ENCODE measurements at regions not wholly inside any gene's neighbourhood (a gene's known extent, or its start where the extent isn't known, plus 50 kb on each side); places are given as distances from the start of the nearest gene placed in this dataset.
"Not testable (repeated sequence)": the region's sequence is repeated elsewhere in the genome, so short reads cannot be mapped to it uniquely, and the experiment has no call there.

DNA sequence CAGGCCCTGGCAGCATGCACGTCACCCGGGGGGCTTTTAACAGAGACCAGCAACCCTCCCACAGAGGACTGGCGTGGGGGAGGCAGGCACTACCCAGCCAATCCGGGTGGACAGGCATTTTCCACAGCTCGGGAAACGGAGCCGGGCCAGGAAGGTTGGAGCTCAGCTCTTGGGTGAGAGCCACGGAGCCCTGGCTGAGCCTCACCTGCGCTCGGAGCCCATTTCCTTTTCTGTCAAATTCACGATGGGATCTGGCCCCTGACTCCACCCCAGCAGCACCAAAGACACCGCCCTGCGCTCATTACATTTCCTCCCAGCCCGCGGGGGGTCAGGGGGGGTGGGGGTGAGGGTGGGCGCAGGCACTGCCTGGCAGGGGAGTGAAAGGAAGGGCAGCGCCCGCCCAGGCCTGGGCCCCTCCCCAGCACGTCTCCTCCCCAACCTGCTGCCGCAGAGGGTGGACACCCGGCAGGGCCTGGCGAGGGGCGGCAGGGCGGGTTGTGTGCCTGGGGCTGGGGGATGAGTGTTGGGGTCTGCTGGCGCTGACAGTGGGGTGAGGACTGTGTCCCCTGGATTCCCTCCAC is 145.4 kb downstream of the LAT start:
- H3K27ac Mint-ChIP-seq; DNase-seq; H3K9me3 Mint-ChIP-seq; H3K4me1 Mint-ChIP-seq (ENCODE audit: low read depth); H3K36me3 Mint-ChIP-seq (ENCODE audit: low read depth); H3K4me3 Mint-ChIP-seq: not testable (repeated sequence)
- peaks cover 20% of the 10 kb centered on the region for H3K27me3 Mint-ChIP-seq (ENCODE audit: insufficient read depth)

DNA sequence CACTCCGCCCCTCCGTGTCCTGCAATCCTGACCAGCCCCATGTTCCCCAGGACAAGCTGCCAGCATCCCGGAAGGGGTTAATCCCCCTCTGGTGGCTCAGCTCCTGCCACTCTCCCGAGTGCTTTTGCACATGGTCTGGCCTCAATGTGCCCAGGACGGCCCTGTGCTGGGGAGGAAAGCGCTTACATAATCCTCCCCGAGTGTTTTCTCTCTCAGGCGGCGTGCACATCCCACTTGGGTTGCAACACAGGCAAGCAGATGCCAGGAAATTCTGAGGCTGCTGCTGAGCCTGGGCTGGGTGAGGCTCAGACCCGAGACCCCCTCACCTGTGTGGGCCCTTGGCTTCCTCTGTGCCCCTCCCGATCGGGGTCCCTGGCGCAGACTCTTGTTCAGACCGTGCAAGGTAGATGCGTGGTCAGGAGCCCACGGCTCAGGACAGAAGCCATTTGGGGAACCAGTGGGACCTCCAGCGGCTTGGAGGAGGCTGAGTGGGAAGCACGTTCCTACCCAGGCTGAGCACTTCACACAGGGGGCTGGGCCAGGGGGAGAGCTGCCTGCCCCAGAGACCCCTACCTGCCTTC is 144.7 kb downstream of the LAT start:
- not testable (repeated sequence) for H3K4me1 Mint-ChIP-seq (ENCODE audit: low read depth); H3K4me3 Mint-ChIP-seq; H3K27ac Mint-ChIP-seq; H3K36me3 Mint-ChIP-seq (ENCODE audit: low read depth); DNase-seq; H3K9me3 Mint-ChIP-seq
- peaks cover 27% of the 10 kb centered on the region for H3K27me3 Mint-ChIP-seq (ENCODE audit: insufficient read depth)

DNA sequence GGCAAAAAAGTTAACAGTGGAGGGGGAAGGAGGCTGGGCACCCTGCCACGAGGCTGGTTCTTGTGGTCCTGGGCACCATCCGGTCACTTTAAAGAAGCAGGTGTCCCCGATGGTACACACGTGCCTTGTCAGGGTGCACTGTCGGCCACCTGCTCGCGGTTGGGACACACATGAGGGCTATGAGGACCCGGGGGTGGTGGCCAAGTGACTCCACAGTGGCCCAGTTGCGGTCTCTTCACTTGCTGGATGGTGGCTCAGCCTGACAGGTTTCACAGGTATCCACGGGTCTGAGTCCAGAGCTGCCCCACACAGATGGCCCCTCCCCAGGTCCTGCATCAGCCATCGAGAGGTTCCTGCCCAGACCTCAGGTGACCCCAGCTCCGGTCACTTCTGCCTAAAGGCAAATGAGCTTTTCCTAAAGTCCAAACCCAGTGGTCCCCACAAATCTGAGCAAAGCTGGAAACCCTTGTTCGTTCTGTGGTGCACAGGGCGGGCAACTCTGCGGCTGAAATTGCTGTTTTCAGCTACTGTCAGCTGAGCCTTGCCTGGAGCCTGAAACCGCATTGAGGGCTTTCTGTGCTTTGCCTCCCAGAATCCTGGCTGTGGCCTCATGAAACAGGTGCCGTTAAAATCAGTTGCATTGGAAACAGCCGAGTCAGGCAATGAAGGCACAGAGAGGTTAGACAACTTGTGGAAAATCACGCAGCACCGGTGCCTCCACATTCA is 144.0 kb downstream of the LAT start:
- not testable (repeated sequence) for DNase-seq; H3K27ac Mint-ChIP-seq; H3K4me1 Mint-ChIP-seq (ENCODE audit: low read depth); H3K4me3 Mint-ChIP-seq; H3K36me3 Mint-ChIP-seq (ENCODE audit: low read depth); H3K9me3 Mint-ChIP-seq
- peaks cover 27% of the 10 kb centered on the region for H3K27me3 Mint-ChIP-seq (ENCODE audit: insufficient read depth)

DNA sequence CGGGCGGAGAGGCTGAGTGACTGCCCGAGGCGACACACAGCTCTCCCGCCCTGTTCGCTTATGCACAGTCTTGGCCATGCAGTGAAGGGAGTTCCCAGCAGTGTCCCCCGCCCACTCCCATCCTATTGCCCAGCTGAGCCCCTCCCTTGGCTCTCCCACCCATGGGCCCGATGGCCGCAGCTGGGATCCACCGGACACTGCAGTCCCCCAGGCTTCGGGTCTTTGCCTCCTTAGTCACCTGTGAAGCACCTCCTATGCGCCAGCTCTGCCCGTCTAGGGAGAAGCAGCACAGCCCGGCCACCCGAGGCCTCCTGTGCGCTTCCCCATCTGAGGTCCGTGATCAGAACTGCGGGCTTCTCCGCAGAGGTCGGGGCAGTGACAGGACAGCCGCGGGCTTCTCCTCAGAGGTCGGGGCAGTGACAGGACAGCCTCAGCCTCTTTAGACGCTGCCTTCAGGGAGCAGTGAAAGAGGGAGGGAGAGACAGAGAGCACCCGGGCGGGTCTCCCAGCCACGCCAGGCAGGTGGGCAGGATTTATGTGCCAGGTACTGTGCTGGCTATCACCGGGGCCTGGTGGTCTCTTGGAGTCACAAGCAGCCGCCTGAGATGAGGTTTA is 143.1 kb downstream of the LAT start:
- H3K4me1 Mint-ChIP-seq (ENCODE audit: low read depth); H3K9me3 Mint-ChIP-seq; H3K36me3 Mint-ChIP-seq (ENCODE audit: low read depth); H3K4me3 Mint-ChIP-seq; H3K27ac Mint-ChIP-seq; DNase-seq: not testable (repeated sequence)
- peaks cover 22% of the 10 kb centered on the region for H3K27me3 Mint-ChIP-seq (ENCODE audit: insufficient read depth)

DNA sequence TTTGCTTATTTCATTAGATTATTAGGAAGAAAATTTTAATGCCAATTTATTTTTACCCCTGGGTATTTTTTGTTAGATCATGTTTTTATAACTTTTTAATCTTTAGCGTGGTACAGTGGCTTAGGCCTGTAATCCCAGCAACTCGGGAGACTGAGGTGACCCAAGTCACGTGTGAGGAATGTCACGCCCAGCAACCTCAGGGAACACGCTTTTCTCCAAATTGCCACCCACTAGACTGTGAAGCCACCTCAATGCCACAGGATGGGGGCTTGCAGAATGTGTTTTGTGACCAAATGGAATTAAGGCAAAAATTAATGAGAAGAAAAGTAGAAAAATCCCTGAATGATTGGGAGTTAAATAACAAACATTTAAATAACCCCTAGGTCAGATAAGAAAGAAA is 141.8 kb downstream of the LAT start:
- H3K36me3 Mint-ChIP-seq (ENCODE audit: low read depth) = no peaks in the 10 kb centered on the region
- H3K27ac Mint-ChIP-seq = no peak overlapping the region
- H3K27me3 Mint-ChIP-seq (ENCODE audit: insufficient read depth) = peaks cover 22% of the 10 kb centered on the region
- H3K4me3 Mint-ChIP-seq = no peak overlapping the region
- DNase-seq = no peak
- TF ChIP-seq, protein P1, sequence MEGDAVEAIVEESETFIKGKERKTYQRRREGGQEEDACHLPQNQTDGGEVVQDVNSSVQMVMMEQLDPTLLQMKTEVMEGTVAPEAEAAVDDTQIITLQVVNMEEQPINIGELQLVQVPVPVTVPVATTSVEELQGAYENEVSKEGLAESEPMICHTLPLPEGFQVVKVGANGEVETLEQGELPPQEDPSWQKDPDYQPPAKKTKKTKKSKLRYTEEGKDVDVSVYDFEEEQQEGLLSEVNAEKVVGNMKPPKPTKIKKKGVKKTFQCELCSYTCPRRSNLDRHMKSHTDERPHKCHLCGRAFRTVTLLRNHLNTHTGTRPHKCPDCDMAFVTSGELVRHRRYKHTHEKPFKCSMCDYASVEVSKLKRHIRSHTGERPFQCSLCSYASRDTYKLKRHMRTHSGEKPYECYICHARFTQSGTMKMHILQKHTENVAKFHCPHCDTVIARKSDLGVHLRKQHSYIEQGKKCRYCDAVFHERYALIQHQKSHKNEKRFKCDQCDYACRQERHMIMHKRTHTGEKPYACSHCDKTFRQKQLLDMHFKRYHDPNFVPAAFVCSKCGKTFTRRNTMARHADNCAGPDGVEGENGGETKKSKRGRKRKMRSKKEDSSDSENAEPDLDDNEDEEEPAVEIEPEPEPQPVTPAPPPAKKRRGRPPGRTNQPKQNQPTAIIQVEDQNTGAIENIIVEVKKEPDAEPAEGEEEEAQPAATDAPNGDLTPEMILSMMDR (IDR thresholded peaks at IDR 0.05) = no peak
- H3K4me1 Mint-ChIP-seq (ENCODE audit: low read depth) = no peaks in the 10 kb centered on the region
- H3K9me3 Mint-ChIP-seq = no peaks in the 10 kb centered on the region

DNA sequence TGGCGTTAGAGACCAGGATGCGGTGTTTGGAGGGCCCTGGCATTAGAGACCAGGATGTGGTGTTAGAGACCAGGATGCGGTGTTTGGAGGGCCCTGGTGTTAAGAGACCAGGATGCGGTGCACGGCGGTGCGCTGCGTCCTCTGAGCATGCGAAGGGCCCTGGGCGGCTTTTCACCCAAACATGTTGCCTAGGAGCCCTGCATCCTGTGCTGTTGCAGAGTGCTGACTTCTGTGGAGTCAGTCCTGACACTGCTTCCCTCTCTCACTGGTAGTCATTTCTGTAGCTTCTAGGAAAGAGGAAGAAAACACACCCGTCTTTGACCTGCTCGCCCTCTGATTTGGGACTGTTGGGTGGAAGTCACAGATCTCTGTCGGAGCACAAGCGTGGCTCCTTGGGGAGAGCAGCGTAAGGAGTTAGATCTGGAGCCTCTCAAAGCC is 141.2 kb downstream of the LAT start:
- no peaks in the 10 kb centered on the region for H3K36me3 Mint-ChIP-seq (ENCODE audit: low read depth)
- peaks cover 22% of the 10 kb centered on the region for H3K27me3 Mint-ChIP-seq (ENCODE audit: insufficient read depth)
- no peaks in the 10 kb centered on the region for H3K4me1 Mint-ChIP-seq (ENCODE audit: low read depth)
- no peak for DNase-seq
- H3K4me3 Mint-ChIP-seq = no peak overlapping the region
- H3K9me3 Mint-ChIP-seq = no peaks in the 10 kb centered on the region
- no peak overlapping the region for H3K27ac Mint-ChIP-seq
- TF ChIP-seq, protein P1 (IDR thresholded peaks at IDR 0.05) = no peak

DNA sequence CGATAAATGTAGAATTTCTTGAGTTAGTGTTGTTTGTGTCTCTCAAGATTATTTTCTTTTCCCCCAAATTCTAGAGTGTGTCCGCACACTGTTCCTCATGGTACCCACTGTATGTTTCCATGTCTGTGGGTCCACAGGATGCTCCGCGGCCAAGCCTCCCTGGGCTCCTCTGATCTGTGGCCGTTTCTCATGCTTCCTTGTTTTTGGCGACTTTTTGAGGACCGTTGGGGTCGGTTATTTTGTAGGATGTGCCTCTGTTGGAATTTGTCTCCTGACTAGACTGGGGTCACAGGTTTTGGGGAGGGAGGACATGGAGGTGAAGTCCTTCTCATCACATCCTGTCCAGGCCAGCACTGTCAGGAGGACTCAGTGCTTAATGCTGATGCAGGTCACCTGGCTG is 140.0 kb downstream of the LAT start:
- Mint-ChIP-seq H3K4me3 (no peak overlapping the region), H3K36me3 (ENCODE audit: low read depth) (no peaks in the 10 kb centered on the region), H3K27ac (no peak overlapping the region), H3K9me3 (no peaks in the 10 kb centered on the region), H3K4me1 (ENCODE audit: low read depth) (no peaks in the 10 kb centered on the region), H3K27me3 (ENCODE audit: insufficient read depth) (peaks cover 22% of the 10 kb centered on the region)
- no peak for DNase-seq
- TF ChIP-seq, protein P1 (IDR thresholded peaks at IDR 0.05) = no peak

DNA sequence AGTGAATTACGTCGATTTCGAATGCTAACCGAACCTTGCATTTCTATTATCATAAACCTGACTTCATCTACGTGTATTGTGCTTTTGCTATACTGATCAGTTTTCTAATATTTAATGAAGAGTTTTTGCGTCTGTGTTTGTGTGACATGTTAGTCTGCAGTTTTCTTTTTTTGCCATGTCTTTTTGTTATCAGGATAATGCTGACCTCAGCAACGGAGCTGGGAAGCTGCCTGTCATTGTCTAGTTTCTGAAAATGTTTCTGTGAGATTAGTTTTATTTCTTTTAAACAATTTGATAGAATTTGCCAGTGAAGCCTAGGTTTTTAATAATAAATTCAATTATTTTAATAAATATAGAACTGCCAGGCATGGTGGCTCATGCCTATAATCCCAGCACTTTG is 139.3 kb downstream of the LAT start:
- H3K4me1 Mint-ChIP-seq (ENCODE audit: low read depth); H3K9me3 Mint-ChIP-seq; H3K4me3 Mint-ChIP-seq; H3K27ac Mint-ChIP-seq; DNase-seq; H3K36me3 Mint-ChIP-seq (ENCODE audit: low read depth): not testable (repeated sequence)
- peaks cover 16% of the 10 kb centered on the region for H3K27me3 Mint-ChIP-seq (ENCODE audit: insufficient read depth)

DNA sequence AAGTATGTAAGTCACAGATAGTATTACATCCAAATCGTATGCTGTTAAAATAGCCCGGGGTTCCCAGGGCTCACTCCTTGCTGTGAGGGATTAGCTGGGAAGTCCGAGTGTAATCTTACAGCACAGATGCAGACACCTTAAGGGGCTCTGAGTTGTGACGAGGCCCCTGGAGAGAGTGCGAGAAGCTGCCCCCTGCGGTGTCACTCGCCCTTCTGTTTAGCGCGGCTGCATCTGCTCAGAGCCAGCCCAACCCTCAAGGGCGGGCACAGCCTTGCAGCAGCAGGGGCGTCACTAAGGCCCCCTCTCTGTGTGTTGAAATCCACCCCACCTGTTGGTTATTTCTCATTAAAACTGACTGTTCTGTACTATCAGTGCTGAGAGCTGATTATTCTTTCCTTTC is 135.8 kb downstream of the LAT start:
- not testable (repeated sequence) for H3K27ac Mint-ChIP-seq; H3K36me3 Mint-ChIP-seq (ENCODE audit: low read depth); H3K9me3 Mint-ChIP-seq; DNase-seq; H3K4me1 Mint-ChIP-seq (ENCODE audit: low read depth); H3K4me3 Mint-ChIP-seq
- peaks cover 13% of the 10 kb centered on the region for H3K27me3 Mint-ChIP-seq (ENCODE audit: insufficient read depth)

DNA sequence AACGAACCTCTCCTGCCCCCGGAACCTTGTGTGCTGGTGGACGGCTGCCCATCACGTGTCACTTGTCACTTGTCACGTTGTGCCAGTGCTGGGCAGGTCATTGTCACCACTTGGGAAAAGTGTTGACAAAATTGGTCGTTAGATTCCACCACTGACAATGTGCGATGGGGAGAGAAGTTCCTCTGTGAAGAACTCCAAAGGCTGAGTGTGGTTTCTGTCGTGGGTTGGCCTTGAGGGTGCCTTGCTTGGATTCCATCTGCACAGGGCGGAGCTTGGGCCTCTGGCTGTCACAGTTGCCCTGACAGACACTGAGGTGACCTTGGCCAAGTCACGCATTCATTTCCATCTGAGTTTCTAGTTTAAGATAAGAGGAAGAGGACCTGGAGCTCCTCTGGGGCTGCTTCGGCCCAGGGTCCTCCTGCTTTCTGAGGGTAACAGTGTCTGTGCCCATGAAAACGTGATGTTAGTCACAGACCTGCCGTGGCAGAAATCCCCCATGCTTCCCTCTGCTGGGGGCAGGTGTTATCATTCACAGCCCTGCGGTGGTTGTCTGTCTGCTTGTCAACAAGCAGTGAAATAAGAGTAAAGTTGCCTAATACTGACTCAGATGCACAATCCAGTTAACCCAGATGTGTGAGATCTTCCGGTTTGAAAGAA is 133.6 kb downstream of the LAT start:
- not testable (repeated sequence) for H3K27me3 Mint-ChIP-seq (ENCODE audit: insufficient read depth); H3K4me3 Mint-ChIP-seq; DNase-seq; H3K9me3 Mint-ChIP-seq; H3K36me3 Mint-ChIP-seq (ENCODE audit: low read depth); H3K27ac Mint-ChIP-seq
- peaks cover 19% of the 10 kb centered on the region for H3K4me1 Mint-ChIP-seq (ENCODE audit: low read depth)

All from HFFc6 (cell line).